Stimulated activated naive CD8-positive, alpha-beta T cell treated with anti-CD3 and anti-CD28 coated beads, Interleukin-15, Interleukin-2, amounts not matched to agents 100 U/mL and 50 U/mL, for 24 hours (primary cell): ENCODE measurements at regions not wholly inside any gene's neighbourhood (a gene's known extent, or its start where the extent isn't known, plus 50 kb on each side); places are given as distances from the start of the nearest gene placed in this dataset.
"Not testable (repeated sequence)": the region's sequence is repeated elsewhere in the genome, so short reads cannot be mapped to it uniquely, and the experiment has no call there.

ENCODE experiments used
- ATAC-seq: fragments of 150-1000 bp; cut with Tn5 transposase; one replicate; pipeline ENCODE4 v1.10.0; 2021
- DNase-seq: peaks from one replicate; pipeline ENCODE4 v3.0.0; 2021

GRCh38 chr9:18036422-18037187 lies 437.3 kb upstream of the ADAMTSL1 start:
- no peak for ATAC-seq
- DNase-seq: no peak

- no peak for ATAC-seq
- DNase-seq: no peak
Measured at GRCh38 chr9:18037981-18038380, 436.0 kb upstream of the ADAMTSL1 start.

GRCh38 chr9:18040327-18040726 lies 433.6 kb upstream of the ADAMTSL1 start:
- ATAC-seq (no peak), DNase-seq (no peak)

- DNase-seq (no peak), ATAC-seq (no peak)
Measured at GRCh38 chr9:18043978-18044377, 430.0 kb upstream of the ADAMTSL1 start.

GRCh38 chr9:18045326-18045725 lies 428.6 kb upstream of the ADAMTSL1 start:
- no peak for ATAC-seq
- DNase-seq: no peak

GRCh38 chr9:18046068-18046467 lies 427.9 kb upstream of the ADAMTSL1 start:
- ATAC-seq (no peak), DNase-seq (no peak)

- DNase-seq (no peak), ATAC-seq (no peak)
Measured at GRCh38 chr9:18051638-18052037, 422.3 kb upstream of the ADAMTSL1 start.

- ATAC-seq (no peak), DNase-seq (no peak)
Measured at GRCh38 chr9:18052060-18052459, 421.9 kb upstream of the ADAMTSL1 start.

GRCh38 chr9:18056269-18056992 lies 417.5 kb upstream of the ADAMTSL1 start:
- no peak for ATAC-seq
- no peak for DNase-seq

GRCh38 chr9:18056993-18057369 lies 417.0 kb upstream of the ADAMTSL1 start:
- peak; percentile 28 for ATAC-seq

GRCh38 chr9:18058564-18059442 lies 415.1 kb upstream of the ADAMTSL1 start:
- ATAC-seq: no peak

More at GRCh38 chr9:18056993-18057369, 417.0 kb upstream of the ADAMTSL1 start:
- no peak for DNase-seq

GRCh38 chr9:18059447-18059846 lies 414.5 kb upstream of the ADAMTSL1 start:
- DNase-seq: no peak
- no peak for ATAC-seq

More at GRCh38 chr9:18058564-18059442, 415.1 kb upstream of the ADAMTSL1 start:
- DNase-seq: no peak

- no peak for DNase-seq
- no peak for ATAC-seq
Measured at GRCh38 chr9:18060269-18060934, 413.6 kb upstream of the ADAMTSL1 start.

- no peak for DNase-seq
Measured at GRCh38 chr9:18061332-18061731, 412.6 kb upstream of the ADAMTSL1 start.

GRCh38 chr9:18061856-18062255 lies 412.1 kb upstream of the ADAMTSL1 start:
- ATAC-seq (no peak), DNase-seq (no peak)

More at GRCh38 chr9:18061332-18061731, 412.6 kb upstream of the ADAMTSL1 start:
- no peak for ATAC-seq

GRCh38 chr9:18063856-18064390 lies 410.0 kb upstream of the ADAMTSL1 start:
- DNase-seq (no peak), ATAC-seq (no peak)

GRCh38 chr9:18066608-18067007 lies 407.3 kb upstream of the ADAMTSL1 start:
- DNase-seq, ATAC-seq: not testable (repeated sequence)

- ATAC-seq: no peak
- DNase-seq: no peak
Measured at GRCh38 chr9:18067548-18068120, 406.3 kb upstream of the ADAMTSL1 start.

GRCh38 chr9:18068900-18069299 lies 405.1 kb upstream of the ADAMTSL1 start:
- ATAC-seq: no peak
- no peak for DNase-seq

GRCh38 chr9:18071651-18072060 lies 402.3 kb upstream of the ADAMTSL1 start:
- ATAC-seq: no peak

GRCh38 chr9:18073002-18073401 lies 401.0 kb upstream of the ADAMTSL1 start:
- ATAC-seq (no peak), DNase-seq (no peak)

More at GRCh38 chr9:18071651-18072060, 402.3 kb upstream of the ADAMTSL1 start:
- DNase-seq: no peak
